NCI-H2107 treated with DMSO at 0.1 percent for 48 hours (cell line): ENCODE measurements at regions not wholly inside any gene's neighbourhood (a gene's known extent, or its start where the extent isn't known, plus 50 kb on each side); places are given as distances from the start of the nearest gene placed in this dataset.
"Not testable (repeated sequence)": the region's sequence is repeated elsewhere in the genome, so short reads cannot be mapped to it uniquely, and the experiment has no call there.

ENCODE experiments used
- DNase-seq: peaks from one replicate; lab custom pipeline; 2025; ENCODE audit not compliant: unreplicated experiment; lab: John Stamatoyannopoulos, UW

DNA sequence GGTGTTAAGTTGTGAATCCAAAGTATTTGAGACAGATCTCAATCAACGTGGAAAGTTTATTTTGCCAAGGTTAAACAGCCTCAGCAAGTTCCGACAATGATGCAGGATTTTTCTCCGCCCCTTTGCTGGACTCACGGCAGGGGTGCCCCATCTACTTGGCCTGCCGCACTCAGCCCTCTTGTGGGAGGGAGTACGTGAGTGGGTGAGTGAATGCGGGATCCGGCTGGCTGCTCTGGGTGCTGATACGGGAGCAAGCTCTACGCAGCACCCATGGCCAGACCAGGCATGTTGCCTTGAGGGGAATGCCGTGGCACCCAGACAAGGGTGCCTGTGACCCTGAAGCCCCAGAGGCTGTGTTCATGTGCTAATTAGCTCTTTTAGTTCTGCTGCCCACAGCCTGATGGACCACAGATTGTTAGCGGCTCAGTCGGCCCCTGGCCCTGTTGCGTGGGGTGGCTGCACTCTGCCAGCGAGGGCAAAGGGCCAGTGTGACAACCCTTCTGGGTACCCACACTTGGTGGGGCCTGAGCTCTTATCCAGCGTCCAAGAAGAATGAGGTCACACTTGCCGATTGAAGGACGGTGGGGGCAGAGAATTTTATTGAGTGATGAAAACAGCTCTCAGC lies 81.2 kb upstream of the FAM153A start:
- not testable (repeated sequence) for DNase-seq

DNA sequence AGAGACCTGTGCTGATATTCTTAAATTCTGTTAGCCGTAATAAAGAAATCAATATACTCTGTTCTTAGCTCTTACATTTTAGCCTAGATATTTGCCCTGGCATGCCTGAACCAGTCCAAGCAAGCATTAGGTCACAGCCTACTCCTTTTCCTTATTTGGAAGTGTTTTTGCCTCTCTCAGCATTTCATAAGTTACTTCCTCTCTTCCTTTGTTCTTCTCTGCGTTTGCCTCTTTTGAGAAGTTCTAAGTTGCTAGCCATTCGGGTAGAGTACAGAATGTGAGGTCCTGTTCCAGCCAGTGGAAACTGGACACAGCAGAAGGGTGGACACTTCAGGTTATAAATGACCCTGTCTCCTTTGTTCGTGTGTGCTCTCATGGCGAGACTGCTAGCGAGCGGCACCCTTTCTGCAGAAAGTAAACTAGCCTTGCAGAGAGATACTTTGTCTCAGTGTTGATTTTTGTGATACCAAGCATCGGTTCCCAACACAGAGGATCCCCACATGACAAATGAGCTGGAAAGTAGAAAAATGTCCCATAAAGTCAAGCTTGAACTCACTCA lies 75.0 kb upstream of the FAM153A start:
- DNase-seq, result not testable (repeated sequence)

DNA sequence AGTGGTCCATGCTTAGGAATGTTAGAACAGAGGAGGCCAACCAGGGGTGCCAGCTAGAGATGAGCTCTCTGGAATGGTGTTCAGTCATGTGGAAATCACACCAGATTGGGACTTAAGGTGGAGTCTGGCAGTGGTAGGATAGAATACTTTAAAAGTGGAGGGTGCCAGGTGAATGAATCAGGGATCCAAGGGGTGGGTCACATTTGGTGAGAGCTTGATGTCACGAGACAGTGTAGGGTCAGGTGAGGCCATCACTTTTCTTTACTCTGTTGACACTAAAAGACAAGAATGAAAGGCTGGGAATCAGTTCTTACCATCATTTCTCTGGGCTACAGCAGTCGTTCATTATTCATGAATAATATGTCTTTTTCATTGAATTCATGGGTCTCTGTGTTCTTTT lies 73.8 kb upstream of the FAM153A start:
- DNase-seq, result not testable (repeated sequence)

DNA sequence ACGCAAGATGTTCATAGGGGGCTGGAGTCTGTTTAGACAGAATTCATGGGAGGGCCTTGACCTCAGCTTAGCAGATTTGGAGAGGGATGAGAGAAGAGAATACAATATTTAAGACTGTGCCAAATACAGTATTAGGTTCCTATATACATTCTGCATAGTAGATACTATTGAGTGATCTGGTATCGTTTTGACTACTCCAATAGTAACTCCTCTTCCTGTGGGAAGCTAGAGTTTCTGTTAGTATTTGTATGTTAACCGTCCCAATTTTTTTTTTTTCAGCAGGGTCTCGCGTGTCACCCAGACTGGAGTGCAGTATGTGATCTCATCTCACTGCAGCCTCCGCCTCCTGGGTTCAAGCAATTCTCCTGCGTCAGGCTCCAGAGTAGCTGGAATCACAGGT lies 65.2 kb upstream of the FAM153A start:
- not testable (repeated sequence) for DNase-seq

DNA sequence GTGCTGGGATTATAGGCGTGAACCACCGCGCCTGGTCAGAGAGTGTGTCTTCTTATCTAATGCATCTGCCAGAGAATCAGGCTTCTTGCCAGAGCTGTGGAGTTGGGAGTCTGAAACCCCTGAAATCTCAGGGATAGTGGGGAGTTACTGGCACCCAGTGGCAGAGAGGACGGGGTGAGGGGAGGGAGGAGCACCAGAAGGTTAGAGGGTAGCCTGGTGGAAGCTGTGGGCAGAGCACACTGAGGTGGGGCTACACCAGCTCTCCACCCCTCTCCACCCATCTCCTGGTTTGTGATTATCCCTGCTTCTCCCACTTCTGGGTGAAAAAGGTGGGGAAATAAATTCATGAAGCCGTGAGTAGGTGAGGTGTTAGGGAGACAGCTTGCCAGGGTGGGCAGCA lies 63.9 kb upstream of the FAM153A start:
- not testable (repeated sequence) for DNase-seq

DNA sequence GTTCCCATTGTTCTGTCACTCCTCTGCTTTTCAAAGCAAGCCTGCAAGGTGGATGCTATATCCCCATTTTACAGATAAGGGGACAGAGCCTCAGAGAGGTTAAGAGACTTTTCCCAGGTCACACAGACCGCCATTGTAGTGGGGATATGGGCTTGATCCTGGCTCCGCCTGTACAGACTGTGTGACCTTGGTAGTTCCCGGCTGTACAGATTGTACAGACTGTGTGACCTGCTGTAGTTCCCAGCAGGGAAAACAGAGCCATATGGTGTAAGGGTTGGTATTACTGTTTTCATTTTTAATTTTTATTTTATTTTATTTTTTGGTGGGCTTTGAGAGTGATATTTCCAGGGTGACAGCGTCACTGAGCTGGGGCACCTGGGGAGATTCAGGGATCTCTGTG lies 63.2 kb upstream of the FAM153A start:
- DNase-seq, result not testable (repeated sequence)

DNA sequence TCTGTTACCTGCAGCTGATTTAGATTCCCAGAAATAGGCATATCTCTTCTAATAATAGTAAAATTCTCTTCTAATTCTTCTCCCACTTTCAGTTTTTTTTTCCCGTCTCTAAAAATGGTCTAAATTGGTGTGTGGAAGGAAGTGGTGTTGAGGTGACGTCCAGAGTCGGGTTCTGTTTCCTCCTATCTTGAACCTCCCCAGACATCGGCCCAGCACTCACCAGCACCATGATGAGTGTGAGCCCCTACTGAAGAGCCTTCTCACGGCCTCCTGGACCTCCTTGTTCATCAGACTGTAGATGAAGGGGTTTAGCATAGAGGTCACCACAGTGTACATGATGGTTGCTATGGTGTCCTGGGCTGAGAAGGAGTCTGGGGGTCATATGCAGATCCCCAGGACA lies 53.5 kb upstream of the FAM153A start:
- not testable (repeated sequence) for DNase-seq
